ENCODE measurements at regions not wholly inside any gene's neighbourhood (a gene's known extent, or its start where the extent isn't known, plus 50 kb on each side); places are given as distances from the start of the nearest gene placed in this dataset.
"Not testable (repeated sequence)": the region's sequence is repeated elsewhere in the genome, so short reads cannot be mapped to it uniquely, and the experiment has no call there.

- H3K4me3 ChIP-seq, result no peak overlapping the region
- H3K27me3 ChIP-seq, result no peaks in the 10 kb centered on the region
- no peaks in the 10 kb centered on the region for H3K36me3 ChIP-seq (replicated peaks in 1 of 2)
- TF ChIP-seq CTCF (IDR thresholded peaks at IDR 0.05), result no peak
- TF ChIP-seq POLR2A (IDR thresholded peaks at IDR 0.05), result no peak
- 30 to 40% (median 39%) methylated on average over 3 of the region's 3 CpGs for WGBS, 4 donors
- DNase-seq, result no peak
- H3K4me1 ChIP-seq (replicated peaks in 1 of 2), result no peaks in the 10 kb centered on the region
- H3K9me3 ChIP-seq (replicated peaks in 1 of 3), result no peaks in the 10 kb centered on the region
- intact Hi-C loops (cut with DNase I), result no loop called here
- no peak overlapping the region for H3K27ac ChIP-seq
Observed at GRCh38 chr17:33927732-33928133, 327.4 kb upstream of the CCL2 start.

- no peak overlapping the region for H3K4me3 ChIP-seq
- no peaks in the 10 kb centered on the region for H3K36me3 ChIP-seq (replicated peaks in 1 of 2)
- no peaks in the 10 kb centered on the region for H3K4me1 ChIP-seq (replicated peaks in 1 of 2)
- 47 to 55% (median 54%) methylated on average over 9 of the region's 9 CpGs for WGBS, 4 donors
- H3K9me3 ChIP-seq (replicated peaks in 1 of 3), result no peaks in the 10 kb centered on the region
- peak in 2 of 7 donors; percentile 4 to 21 for DNase-seq
- no peak overlapping the region for H3K27ac ChIP-seq
- intact Hi-C loops (cut with DNase I), result no loop called here
- TF ChIP-seq POLR2A (IDR thresholded peaks at IDR 0.05), result no peak
- TF ChIP-seq CTCF (IDR thresholded peaks at IDR 0.05), result no peak
- no peaks in the 10 kb centered on the region for H3K27me3 ChIP-seq
Observed at GRCh38 chr17:33929181-33929724, 325.8 kb upstream of the CCL2 start.

- H3K27me3 ChIP-seq; H3K4me3 ChIP-seq; H3K36me3 ChIP-seq (replicated peaks in 1 of 2); DNase-seq; H3K27ac ChIP-seq; H3K9me3 ChIP-seq (replicated peaks in 1 of 3); H3K4me1 ChIP-seq (replicated peaks in 1 of 2); intact Hi-C loops (cut with DNase I): not testable (repeated sequence)
- WGBS, 4 donors, result 84 to 88% (median 84%) methylated on average over 19 of the region's 19 CpGs
Observed at GRCh38 chr17:33931148-33931814, 323.8 kb upstream of the CCL2 start.

GRCh38 chr17:33932996-33933395, 322.1 kb upstream of the CCL2 start:
- TF ChIP-seq CTCF (IDR thresholded peaks at IDR 0.05), result no peak
- TF ChIP-seq POLR2A (IDR thresholded peaks at IDR 0.05), result no peak
- 59 to 76% (median 70%) methylated on average over 2 of the region's 2 CpGs for WGBS, 4 donors
- no peaks in the 10 kb centered on the region for H3K36me3 ChIP-seq (replicated peaks in 1 of 2)
- no peaks in the 10 kb centered on the region for H3K4me1 ChIP-seq (replicated peaks in 1 of 2)
- H3K27ac ChIP-seq, result no peak overlapping the region
- no peaks in the 10 kb centered on the region for H3K9me3 ChIP-seq (replicated peaks in 1 of 3)
- intact Hi-C loops (cut with DNase I), result no loop called here
- no peaks in the 10 kb centered on the region for H3K27me3 ChIP-seq
- DNase-seq, result no peak
- H3K4me3 ChIP-seq, result no peak overlapping the region

- Histone ChIP-seq H3K27ac (no peak overlapping the region), H3K9me3 (replicated peaks in 1 of 3) (no peaks in the 10 kb centered on the region), H3K4me1 (replicated peaks in 1 of 2) (no peaks in the 10 kb centered on the region), H3K36me3 (replicated peaks in 1 of 2) (no peaks in the 10 kb centered on the region), H3K4me3 (no peak overlapping the region), H3K27me3 (no peaks in the 10 kb centered on the region)
- no peak for TF ChIP-seq POLR2A (IDR thresholded peaks at IDR 0.05)
- no peak for TF ChIP-seq CTCF (IDR thresholded peaks at IDR 0.05)
- intact Hi-C loops (cut with DNase I), result no loop called here
- no peak for DNase-seq
- WGBS, 4 donors, result 37 to 48% (median 42%) methylated on average over 5 of the region's 5 CpGs
Observed at GRCh38 chr17:33933576-33933975, 321.5 kb upstream of the CCL2 start.
